ENCODE measurements at regions not wholly inside any gene's neighbourhood (a gene's known extent, or its start where the extent isn't known, plus 50 kb on each side); places are given as distances from the start of the nearest gene placed in this dataset.

GRCh38 chr10:21191512-21191911 lies 294.4 kb upstream of the NEBL start:
- 17 to 57% (median 47%) methylated on average over 2 of the region's 2 CpGs for WGBS, 5 donors
- Histone ChIP-seq H3K9me3 (peaks cover 0 to 4% (median 0%) of the 10 kb centered on the region in 4 donors), H3K4me3 (no peak overlapping the region), H3K4me1 (peaks cover 0 to 8% (median 3%) of the 10 kb centered on the region in 4 donors), H3K27me3 (no peaks in the 10 kb centered on the region), H3K36me3 (no peaks in the 10 kb centered on the region), H3K27ac (no peak overlapping the region)
- peak in 1 of 2 donors; percentile 60 for DNase-seq
- no peak for TF ChIP-seq POLR2A (IDR thresholded peaks at IDR 0.05)
- no peak for TF ChIP-seq CTCF (IDR thresholded peaks at IDR 0.05)
- no peak for TF ChIP-seq POLR2AphosphoS5 (IDR thresholded peaks at IDR 0.05)
- TF ChIP-seq EP300 (IDR thresholded peaks at IDR 0.05): no peak
- intact Hi-C loops (cut with DNase I; ENCODE audit: low total_unique reads): no loop called here

GRCh38 chr10:21184984-21185383 lies 287.9 kb upstream of the NEBL start:
- TF ChIP-seq POLR2AphosphoS5 (IDR thresholded peaks at IDR 0.05): no peak
- TF ChIP-seq EP300 (IDR thresholded peaks at IDR 0.05): no peak
- no peak for TF ChIP-seq POLR2A (IDR thresholded peaks at IDR 0.05)
- TF ChIP-seq CTCF (IDR thresholded peaks at IDR 0.05): no peak
- 46 to 71% (median 48%) methylated on average over 2 of the region's 2 CpGs for WGBS, 5 donors
- DNase-seq: no peak

GRCh38 chr10:21184216-21184615 lies 287.1 kb upstream of the NEBL start:
- DNase-seq: no peak
- whole genome bisulfite sequencing, 5 donors: 83 to 92% (median 91%) methylated on average over 2 of the region's 2 CpGs
- no peak overlapping the region for H3K4me3 ChIP-seq
- no peak overlapping the region for H3K27ac ChIP-seq
- no peaks in the 10 kb centered on the region for H3K27me3 ChIP-seq
- H3K4me1 ChIP-seq: no peaks in the 10 kb centered on the region
- peaks cover 0 to 9% (median 7%) of the 10 kb centered on the region in 4 donors for H3K9me3 ChIP-seq
- intact Hi-C loops (cut with DNase I; ENCODE audit: low total_unique reads): no loop called here
- no peaks in the 10 kb centered on the region for H3K36me3 ChIP-seq
- TF ChIP-seq EP300 (IDR thresholded peaks at IDR 0.05) (no peak), POLR2A (IDR thresholded peaks at IDR 0.05) (no peak), POLR2AphosphoS5 (IDR thresholded peaks at IDR 0.05) (no peak), CTCF (IDR thresholded peaks at IDR 0.05) (no peak)

More at GRCh38 chr10:21184984-21185383, 287.9 kb upstream of the NEBL start:
- no peaks in the 10 kb centered on the region for H3K4me1 ChIP-seq
- H3K4me3 ChIP-seq: no peak overlapping the region
- H3K27ac ChIP-seq: no peak overlapping the region
- H3K9me3 ChIP-seq: peaks cover 0 to 4% (median under 1%) of the 10 kb centered on the region in 4 donors
- H3K36me3 ChIP-seq: no peaks in the 10 kb centered on the region
- no peaks in the 10 kb centered on the region for H3K27me3 ChIP-seq
- intact Hi-C loops (cut with DNase I; ENCODE audit: low total_unique reads): no loop called here

GRCh38 chr10:21183025-21183424 lies 285.9 kb upstream of the NEBL start:
- no peak for DNase-seq
- no peak overlapping the region for H3K4me3 ChIP-seq
- intact Hi-C loops (cut with DNase I; ENCODE audit: low total_unique reads): no loop called here
- H3K4me1 ChIP-seq: no peaks in the 10 kb centered on the region
- peaks cover 0 to 13% (median 8%) of the 10 kb centered on the region in 4 donors for H3K9me3 ChIP-seq
- WGBS, 5 donors: 82 to 92% (median 89%) methylated on average over 5 of the region's 5 CpGs
- H3K27ac ChIP-seq: no peak overlapping the region
- no peaks in the 10 kb centered on the region for H3K36me3 ChIP-seq
- H3K27me3 ChIP-seq: no peaks in the 10 kb centered on the region
- TF ChIP-seq CTCF (IDR thresholded peaks at IDR 0.05) (no peak), POLR2AphosphoS5 (IDR thresholded peaks at IDR 0.05) (no peak), POLR2A (IDR thresholded peaks at IDR 0.05) (no peak), EP300 (IDR thresholded peaks at IDR 0.05) (no peak)

Measured in stomach (tissue), 8 donors.